ENCODE measurements at regions not wholly inside any gene's neighbourhood (a gene's known extent, or its start where the extent isn't known, plus 50 kb on each side); places are given as distances from the start of the nearest gene placed in this dataset.
"Not testable (repeated sequence)": the region's sequence is repeated elsewhere in the genome, so short reads cannot be mapped to it uniquely, and the experiment has no call there.

DNA sequence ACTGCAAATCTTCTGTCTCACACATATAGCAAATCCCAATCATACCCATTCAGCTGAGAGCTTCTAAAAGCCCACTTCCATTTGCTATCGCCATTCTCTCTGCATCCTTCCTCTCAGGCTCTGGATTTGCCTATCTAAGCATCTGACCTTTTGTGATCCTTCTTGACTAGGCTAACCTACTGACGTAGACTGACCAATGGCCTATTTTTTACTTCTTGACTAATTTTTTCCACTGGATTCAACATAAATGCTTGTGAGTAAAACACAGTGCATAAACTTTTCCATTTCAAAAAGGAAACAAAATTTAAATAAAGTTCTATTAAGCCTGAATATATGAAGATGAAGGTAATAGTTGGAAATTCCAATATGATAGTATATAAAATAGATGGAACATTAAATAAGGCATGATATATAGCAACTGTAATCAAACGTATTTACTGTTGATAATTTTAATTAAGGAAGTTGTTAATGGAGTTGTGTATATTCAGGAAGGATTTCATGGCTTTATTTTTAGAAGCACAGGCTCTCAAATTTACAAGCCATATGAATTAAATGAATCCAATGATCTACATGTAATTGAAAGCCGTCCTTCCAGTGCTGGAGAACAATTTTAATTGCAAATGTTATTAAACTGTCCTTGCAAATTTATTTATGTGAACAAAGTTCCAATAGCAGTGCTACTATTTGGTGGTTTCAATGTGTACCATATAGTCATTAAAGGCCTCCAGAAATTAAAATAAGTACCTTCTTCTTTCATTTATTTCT is 918.4 kb downstream of the SORCS3 start:
- H3F3A ChIP-seq (ENCODE audit: insufficient read depth, low read length) = no peaks in the 10 kb centered on the region
- no peak overlapping the region for H3K9ac ChIP-seq (ENCODE audit: low read length)
- H3K27ac ChIP-seq (ENCODE audit: low read length) = no peak overlapping the region
- H3K4me1 ChIP-seq (ENCODE audit: low read length) = no peaks in the 10 kb centered on the region
- no peaks in the 10 kb centered on the region for H3K79me2 ChIP-seq (ENCODE audit: low read length)
- H2AFZ ChIP-seq (ENCODE audit: low read length) = no peak overlapping the region
- H3K4me3 ChIP-seq (ENCODE audit: low read length) = no peak overlapping the region
- H4K20me1 ChIP-seq (ENCODE audit: insufficient read depth, low read length) = no peaks in the 10 kb centered on the region
- no peak overlapping the region for H3K4me2 ChIP-seq (ENCODE audit: low read depth, low read length)
- no peak for DNase-seq
- H3K27me3 ChIP-seq (replicated peaks; ENCODE audit: insufficient read depth, low read length) = no peaks in the 10 kb centered on the region
- H3K36me3 ChIP-seq (replicated peaks; ENCODE audit: insufficient read depth, low read length) = no peaks in the 10 kb centered on the region
- TF ChIP-seq CTCF (IDR thresholded peaks at IDR 0.05; ENCODE audit: low read length) (no peak), EZH2phosphoT487 (IDR thresholded peaks at IDR 0.05; ENCODE audit: low read length) (no peak), EZH2 (optimal IDR thresholded peaks at IDR 0.05; ENCODE audit: low read depth, low read length) (no peak)
- no peaks in the 10 kb centered on the region for H3K9me2 ChIP-seq (replicated peaks; ENCODE audit: insufficient read depth, low read length)
- no peaks in the 10 kb centered on the region for H3K9me3 ChIP-seq (replicated peaks; ENCODE audit: insufficient read depth, low read length)

- H3K36me3 ChIP-seq (replicated peaks; ENCODE audit: insufficient read depth, low read length); H3K4me3 ChIP-seq (ENCODE audit: low read length); H3F3A ChIP-seq (ENCODE audit: insufficient read depth, low read length); H3K4me2 ChIP-seq (ENCODE audit: low read depth, low read length); H3K79me2 ChIP-seq (ENCODE audit: low read length); H3K9ac ChIP-seq (ENCODE audit: low read length); H4K20me1 ChIP-seq (ENCODE audit: insufficient read depth, low read length); H3K9me2 ChIP-seq (replicated peaks; ENCODE audit: insufficient read depth, low read length); H3K4me1 ChIP-seq (ENCODE audit: low read length); H2AFZ ChIP-seq (ENCODE audit: low read length); H3K27ac ChIP-seq (ENCODE audit: low read length); H3K27me3 ChIP-seq (replicated peaks; ENCODE audit: insufficient read depth, low read length); H3K9me3 ChIP-seq (replicated peaks; ENCODE audit: insufficient read depth, low read length): not testable (repeated sequence)
- DNase-seq = peak; percentile 13
Observed at GRCh38 chr10:105550453-105550852, 909.4 kb downstream of the SORCS3 start.

GRCh38 chr10:105549731-105550130 is 908.6 kb downstream of the SORCS3 start:
- Histone ChIP-seq H3K27ac (ENCODE audit: low read length) (no peak overlapping the region), H3K4me3 (ENCODE audit: low read length) (no peak overlapping the region), H3K9me2 (replicated peaks; ENCODE audit: insufficient read depth, low read length) (no peaks in the 10 kb centered on the region), H3K4me1 (ENCODE audit: low read length) (no peaks in the 10 kb centered on the region), H3K27me3 (replicated peaks; ENCODE audit: insufficient read depth, low read length) (no peaks in the 10 kb centered on the region), H3K4me2 (ENCODE audit: low read depth, low read length) (no peak overlapping the region), H3K9ac (ENCODE audit: low read length) (no peak overlapping the region), H4K20me1 (ENCODE audit: insufficient read depth, low read length) (no peaks in the 10 kb centered on the region), H3K79me2 (ENCODE audit: low read length) (no peaks in the 10 kb centered on the region), H3K36me3 (replicated peaks; ENCODE audit: insufficient read depth, low read length) (no peaks in the 10 kb centered on the region), H2AFZ (ENCODE audit: low read length) (no peak overlapping the region), H3F3A (ENCODE audit: insufficient read depth, low read length) (no peaks in the 10 kb centered on the region), H3K9me3 (replicated peaks; ENCODE audit: insufficient read depth, low read length) (no peaks in the 10 kb centered on the region)
- no peak for TF ChIP-seq EZH2phosphoT487 (IDR thresholded peaks at IDR 0.05; ENCODE audit: low read length)
- no peak for TF ChIP-seq EZH2 (optimal IDR thresholded peaks at IDR 0.05; ENCODE audit: low read depth, low read length)
- no peak for TF ChIP-seq CTCF (IDR thresholded peaks at IDR 0.05; ENCODE audit: low read length)
- no peak for DNase-seq

GRCh38 chr10:105545101-105545500 is 904.0 kb downstream of the SORCS3 start:
- H4K20me1 ChIP-seq (ENCODE audit: insufficient read depth, low read length) = no peaks in the 10 kb centered on the region
- TF ChIP-seq CTCF (IDR thresholded peaks at IDR 0.05; ENCODE audit: low read length) (no peak), EZH2 (optimal IDR thresholded peaks at IDR 0.05; ENCODE audit: low read depth, low read length) (no peak), EZH2phosphoT487 (IDR thresholded peaks at IDR 0.05; ENCODE audit: low read length) (no peak)
- no peak overlapping the region for H2AFZ ChIP-seq (ENCODE audit: low read length)
- H3K9ac ChIP-seq (ENCODE audit: low read length) = no peak overlapping the region
- no peak overlapping the region for H3K4me3 ChIP-seq (ENCODE audit: low read length)
- H3K27ac ChIP-seq (ENCODE audit: low read length) = no peak overlapping the region
- no peaks in the 10 kb centered on the region for H3K79me2 ChIP-seq (ENCODE audit: low read length)
- no peak for DNase-seq
- no peaks in the 10 kb centered on the region for H3K4me1 ChIP-seq (ENCODE audit: low read length)
- H3K27me3 ChIP-seq (replicated peaks; ENCODE audit: insufficient read depth, low read length) = no peaks in the 10 kb centered on the region
- no peaks in the 10 kb centered on the region for H3K9me2 ChIP-seq (replicated peaks; ENCODE audit: insufficient read depth, low read length)
- no peaks in the 10 kb centered on the region for H3K9me3 ChIP-seq (replicated peaks; ENCODE audit: insufficient read depth, low read length)
- H3F3A ChIP-seq (ENCODE audit: insufficient read depth, low read length) = no peaks in the 10 kb centered on the region
- H3K4me2 ChIP-seq (ENCODE audit: low read depth, low read length) = no peak overlapping the region
- no peaks in the 10 kb centered on the region for H3K36me3 ChIP-seq (replicated peaks; ENCODE audit: insufficient read depth, low read length)

Data from MM.1S (cell line).